HepG2 (cell line): ENCODE measurements at regions not wholly inside any gene's neighbourhood (a gene's known extent, or its start where the extent isn't known, plus 50 kb on each side); places are given as distances from the start of the nearest gene placed in this dataset.

Source experiments
- GATAD2A ChIP-seq: IDR thresholded peaks from 2 replicates; pipeline ENCODE4 v1.6.1; 2016
- GLMP ChIP-seq: sonication (generic); formaldehyde crosslinking; IDR thresholded peaks from 2 replicates; pipeline ENCODE4 v1.9.0; 2021; ENCODE audit warnings: missing genetic modification reagents, mild to moderate bottlenecking, borderline replicate concordance
- HDAC1 ChIP-seq: sonication (generic); formaldehyde crosslinking; IDR thresholded peaks from 2 replicates; pipeline ENCODE4 v1.5.1; 2020; ENCODE audit warnings: mild to moderate bottlenecking, missing genetic modification reagents
- HNRNPK ChIP-seq: fragments of 200-400 bp; formaldehyde crosslinking; IDR thresholded peaks from 2 replicates; pipeline ENCODE4 v1.6.1; 2018; ENCODE audit warnings: low read length, low read depth, moderate library complexity, mild to moderate bottlenecking; ENCODE audit not compliant: poor library complexity, severe bottlenecking
- LRRFIP1 ChIP-seq: sonication (generic); formaldehyde crosslinking; conservative IDR thresholded peaks from 2 replicates; pipeline ENCODE4 v1.4.0; 2020; ENCODE audit warnings: missing genetic modification reagents
- MIER2 ChIP-seq: IDR thresholded peaks from 2 replicates; pipeline ENCODE4 v1.6.1; 2016; ENCODE audit warnings: missing biosample characterization, missing genetic modification reagents
- MTF2 ChIP-seq: sonication (generic); formaldehyde crosslinking; IDR thresholded peaks from 2 replicates; pipeline ENCODE4 v1.5.0; 2020; ENCODE audit warnings: missing genetic modification reagents, borderline replicate concordance
- NFE2L2 ChIP-seq: fragments of 150-350 bp; IDR thresholded peaks from 2 replicates; pipeline ENCODE4 v1.6.1; 2014; ENCODE audit warnings: low read length
- NFRKB ChIP-seq: fragments of 450-650 bp; IDR thresholded peaks from 2 replicates; pipeline ENCODE4 v1.6.1; 2017
- PAWR ChIP-seq: sonication (generic); formaldehyde crosslinking; IDR thresholded peaks from 2 replicates; pipeline ENCODE4 v1.4.0; 2020; ENCODE audit warnings: missing genetic modification reagents, mild to moderate bottlenecking, borderline replicate concordance
- SRF ChIP-seq: IDR thresholded peaks from 2 replicates; pipeline ENCODE4 v1.6.1; 2011; ENCODE audit warnings: mild to moderate bottlenecking, low read depth, low read length, moderate library complexity
- TCF12 ChIP-seq, 2 experiments: fragments of 450-650 bp in 1 of 2; sonication (generic) in 1 of 2; formaldehyde crosslinking in 1 of 2; IDR thresholded peaks; 2 replicates each; pipeline versions ENCODE4 v1.6.1 to v1.8.0; 2017 to 2022; ENCODE audit warnings: antibody characterized with exemption in 1 of 2, mild to moderate bottlenecking in 1 of 2, missing genetic modification reagents in 1 of 2, moderate library complexity in 1 of 2
- TFDP1 ChIP-seq: IDR thresholded peaks from 2 replicates; pipeline ENCODE4 v1.6.1; 2016; ENCODE audit warnings: missing compliant biosample characterization, missing genetic modification reagents, borderline replicate concordance
- U2AF1 ChIP-seq: fragments of 200-400 bp; formaldehyde crosslinking; optimal IDR thresholded peaks from 2 replicates; pipeline ENCODE3; 2017; ENCODE audit warnings: mild to moderate bottlenecking, low read depth, low read length
- ZBTB10 ChIP-seq: sonication (generic); formaldehyde crosslinking; IDR thresholded peaks from 2 replicates; pipeline ENCODE4 v1.4.0; 2020; ENCODE audit warnings: missing genetic modification reagents, borderline replicate concordance
- ZBTB25 ChIP-seq: IDR thresholded peaks from 2 replicates; pipeline ENCODE4 v1.6.1; 2018; ENCODE audit warnings: missing genetic modification reagents
- ZNF253 ChIP-seq: sonication (generic); formaldehyde crosslinking; IDR thresholded peaks from 2 replicates; pipeline ENCODE4 v1.8.0; 2022; ENCODE audit warnings: mild to moderate bottlenecking, missing genetic modification reagents, borderline replicate concordance
- ZNF296 ChIP-seq: sonication (generic); formaldehyde crosslinking; conservative IDR thresholded peaks from 2 replicates; pipeline ENCODE4 v1.5.0; 2020; ENCODE audit warnings: mild to moderate bottlenecking, missing genetic modification reagents
- ZNF446 ChIP-seq: sonication (generic); formaldehyde crosslinking; IDR thresholded peaks from 2 replicates; pipeline ENCODE4 v1.5.0; 2020; ENCODE audit warnings: mild to moderate bottlenecking, missing genetic modification reagents
- ZNF496 ChIP-seq: sonication (generic); formaldehyde crosslinking; IDR thresholded peaks from 2 replicates; pipeline ENCODE4 v1.8.1; 2023; ENCODE audit warnings: mild to moderate bottlenecking, moderate library complexity, missing genetic modification reagents; ENCODE audit not compliant: insufficient replicate concordance
- ZNF652 ChIP-seq: IDR thresholded peaks from 2 replicates; pipeline ENCODE4 v1.6.1; 2016; ENCODE audit warnings: low read depth, borderline replicate concordance

- TF ChIP-seq LRRFIP1 (CRISPR knock-in tag) (no peak), U2AF1 (no peak), GLMP (CRISPR knock-in tag) (no peak), ZNF652 (CRISPR knock-in tag) (no peak; the same call in 1 of the 2 replicates), ZNF446 (CRISPR knock-in tag) (no peak), PAWR (CRISPR knock-in tag) (no peak), SRF (peak; percentile 93), HDAC1 (CRISPR knock-in tag) (peak; percentile 79), ZNF253 (no peak), MTF2 (CRISPR knock-in tag) (no peak), MIER2 (CRISPR knock-in tag) (0 out of 2 replicates have a peak, but pooled peaks have one; percentile 16), ZBTB25 (CRISPR knock-in tag) (no peak), ZBTB10 (CRISPR knock-in tag) (no peak; the same call in 1 of the 2 replicates), GATAD2A (CRISPR knock-in tag) (peak; percentile 81), HNRNPK (peak; percentile 54), NFRKB (no peak), TFDP1 (peak; percentile 20; the same call in 1 of the 2 replicates), ZNF296 (CRISPR knock-in tag) (no peak), NFE2L2 (no peak), TCF12 (IDR thresholded peaks at IDR 0.05) (no peak), TCF12 (CRISPR knock-in tag; IDR thresholded peaks at IDR 0.05) (no peak), ZNF496 (CRISPR knock-in tag) (no peak)
These were observed 101.6 kb upstream of the LPP start (continued) for GRCh38 chr3:188052169-188053035.
